ENCODE measurements at regions not wholly inside any gene's neighbourhood (a gene's known extent, or its start where the extent isn't known, plus 50 kb on each side); places are given as distances from the start of the nearest gene placed in this dataset.
"Not testable (repeated sequence)": the region's sequence is repeated elsewhere in the genome, so short reads cannot be mapped to it uniquely, and the experiment has no call there.

DNA sequence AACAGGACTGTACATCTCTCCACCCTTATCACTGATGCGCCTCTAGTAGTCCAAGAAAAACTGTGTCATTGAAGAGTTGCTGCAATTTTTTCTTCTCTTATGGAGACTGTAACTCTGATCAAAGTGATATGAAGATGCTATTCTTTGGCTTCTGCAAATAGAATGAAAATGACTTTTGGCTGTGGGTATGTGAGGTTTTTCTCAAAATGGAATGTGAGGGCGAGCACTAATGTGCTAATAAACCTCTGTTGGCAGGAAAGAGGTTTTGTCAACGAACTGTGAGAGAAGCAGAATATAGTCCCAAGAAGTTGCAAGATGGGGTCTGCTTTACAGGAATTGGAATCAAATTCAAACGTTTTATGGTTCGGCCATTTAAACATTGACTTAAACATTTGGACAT is 252.0 kb upstream of the GAS1 start:
- H3K9me3 ChIP-seq: no peaks in the 10 kb centered on the region
- no peak overlapping the region for H3K27ac ChIP-seq (replicated peaks in 1 of 4)
- DNase-seq (ENCODE audit: extremely low spot score): no peak
- WGBS: 83% methylated on average over 5 of the region's 5 CpGs
- no peaks in the 10 kb centered on the region for H3K27me3 ChIP-seq
- TF ChIP-seq EP300 (IDR thresholded peaks at IDR 0.05): no peak
- no peak for TF ChIP-seq POLR2A (IDR thresholded peaks at IDR 0.05; ENCODE audit: low read depth)
- TF ChIP-seq, protein P1, sequence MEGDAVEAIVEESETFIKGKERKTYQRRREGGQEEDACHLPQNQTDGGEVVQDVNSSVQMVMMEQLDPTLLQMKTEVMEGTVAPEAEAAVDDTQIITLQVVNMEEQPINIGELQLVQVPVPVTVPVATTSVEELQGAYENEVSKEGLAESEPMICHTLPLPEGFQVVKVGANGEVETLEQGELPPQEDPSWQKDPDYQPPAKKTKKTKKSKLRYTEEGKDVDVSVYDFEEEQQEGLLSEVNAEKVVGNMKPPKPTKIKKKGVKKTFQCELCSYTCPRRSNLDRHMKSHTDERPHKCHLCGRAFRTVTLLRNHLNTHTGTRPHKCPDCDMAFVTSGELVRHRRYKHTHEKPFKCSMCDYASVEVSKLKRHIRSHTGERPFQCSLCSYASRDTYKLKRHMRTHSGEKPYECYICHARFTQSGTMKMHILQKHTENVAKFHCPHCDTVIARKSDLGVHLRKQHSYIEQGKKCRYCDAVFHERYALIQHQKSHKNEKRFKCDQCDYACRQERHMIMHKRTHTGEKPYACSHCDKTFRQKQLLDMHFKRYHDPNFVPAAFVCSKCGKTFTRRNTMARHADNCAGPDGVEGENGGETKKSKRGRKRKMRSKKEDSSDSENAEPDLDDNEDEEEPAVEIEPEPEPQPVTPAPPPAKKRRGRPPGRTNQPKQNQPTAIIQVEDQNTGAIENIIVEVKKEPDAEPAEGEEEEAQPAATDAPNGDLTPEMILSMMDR (IDR thresholded peaks at IDR 0.05): no peak
- TF ChIP-seq POLR2AphosphoS5 (IDR thresholded peaks at IDR 0.05): no peak
- H3K4me1 ChIP-seq: peaks cover 0 to 6% (median 2%) of the 10 kb centered on the region in 4 donors
- H3K36me3 ChIP-seq: no peaks in the 10 kb centered on the region
- no peak overlapping the region for H3K4me3 ChIP-seq
- intact Hi-C loops (cut with DNase I): no loop called here

DNA sequence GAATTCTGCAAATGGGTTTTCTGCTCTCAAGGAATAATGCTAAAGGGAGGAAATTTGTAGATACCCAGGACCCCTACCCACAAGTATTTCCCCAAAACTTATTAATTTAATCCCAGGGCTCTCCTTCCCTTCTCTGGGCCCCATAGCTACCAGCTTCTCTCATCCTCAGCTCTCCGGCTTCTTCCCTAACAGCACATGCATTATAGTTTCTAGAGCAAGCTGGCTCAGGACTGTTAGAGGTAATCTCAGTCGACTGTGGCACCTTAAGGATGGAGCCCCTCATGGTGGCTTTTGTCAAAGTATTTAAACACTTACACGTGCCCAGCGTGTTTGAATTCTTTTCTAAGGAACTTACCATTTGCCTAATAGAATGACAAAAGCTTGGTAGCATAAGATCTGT is 252.5 kb upstream of the GAS1 start:
- TF ChIP-seq, protein P1 (IDR thresholded peaks at IDR 0.05): no peak
- TF ChIP-seq POLR2A (IDR thresholded peaks at IDR 0.05; ENCODE audit: low read depth): no peak
- TF ChIP-seq EP300 (IDR thresholded peaks at IDR 0.05): no peak
- TF ChIP-seq POLR2AphosphoS5 (IDR thresholded peaks at IDR 0.05): no peak
- WGBS: 94% methylated on average over 4 of the region's 4 CpGs
- H3K27ac ChIP-seq (replicated peaks in 1 of 4): no peak overlapping the region
- peaks cover 0 to 6% (median 0%) of the 10 kb centered on the region in 4 donors for H3K4me1 ChIP-seq
- H3K36me3 ChIP-seq: no peaks in the 10 kb centered on the region
- no peaks in the 10 kb centered on the region for H3K9me3 ChIP-seq
- no peak overlapping the region for H3K4me3 ChIP-seq
- no peaks in the 10 kb centered on the region for H3K27me3 ChIP-seq
- DNase-seq (ENCODE audit: extremely low spot score): no peak
- intact Hi-C loops (cut with DNase I): no loop called here

GRCh38 chr9:87201351-87201751 is 254.0 kb upstream of the GAS1 start:
- intact Hi-C loops (cut with DNase I): no loop called here
- Histone ChIP-seq H3K4me3 (no peak overlapping the region), H3K27ac (replicated peaks in 1 of 4) (no peak overlapping the region), H3K9me3 (no peaks in the 10 kb centered on the region), H3K27me3 (no peaks in the 10 kb centered on the region), H3K36me3 (no peaks in the 10 kb centered on the region), H3K4me1 (peaks cover 0 to 6% (median 0%) of the 10 kb centered on the region in 4 donors)
- 31% methylated on average over 4 of the region's 4 CpGs for WGBS
- TF ChIP-seq POLR2AphosphoS5 (IDR thresholded peaks at IDR 0.05) (no peak), EP300 (IDR thresholded peaks at IDR 0.05) (no peak), POLR2A (IDR thresholded peaks at IDR 0.05; ENCODE audit: low read depth) (no peak)
- DNase-seq (ENCODE audit: extremely low spot score): no peak

- TF ChIP-seq POLR2AphosphoS5 (IDR thresholded peaks at IDR 0.05) (no peak), POLR2A (IDR thresholded peaks at IDR 0.05; ENCODE audit: low read depth) (no peak), EP300 (IDR thresholded peaks at IDR 0.05) (no peak)
- TF ChIP-seq, protein P1 (IDR thresholded peaks at IDR 0.05): no peak
- peaks cover 0 to 6% (median 0%) of the 10 kb centered on the region in 4 donors for H3K4me1 ChIP-seq
- no peak for DNase-seq (ENCODE audit: extremely low spot score)
- 81% methylated on average over 7 of the region's 7 CpGs for WGBS
- H3K27ac ChIP-seq (replicated peaks in 1 of 4): no peak overlapping the region
- no peak overlapping the region for H3K4me3 ChIP-seq
- no peaks in the 10 kb centered on the region for H3K27me3 ChIP-seq
- no peaks in the 10 kb centered on the region for H3K36me3 ChIP-seq
- H3K9me3 ChIP-seq: no peaks in the 10 kb centered on the region
- intact Hi-C loops (cut with DNase I): no loop called here
These were observed 258.9 kb upstream of the GAS1 start for GRCh38 chr9:87206064-87206661.

- H3K27me3 ChIP-seq; intact Hi-C loops (cut with DNase I); H3K9me3 ChIP-seq; H3K4me3 ChIP-seq; H3K36me3 ChIP-seq; DNase-seq (ENCODE audit: extremely low spot score); H3K27ac ChIP-seq (replicated peaks in 1 of 4); H3K4me1 ChIP-seq: not testable (repeated sequence)
- WGBS: 93% methylated on average over 3 of the region's 3 CpGs
These were observed 263.4 kb upstream of the GAS1 start for GRCh38 chr9:87210658-87211057.

GRCh38 chr9:87211669-87212068 is 264.4 kb upstream of the GAS1 start:
- Histone ChIP-seq H3K27me3 (no peaks in the 10 kb centered on the region), H3K9me3 (no peaks in the 10 kb centered on the region), H3K4me3 (no peak overlapping the region), H3K27ac (replicated peaks in 1 of 4) (no peak overlapping the region), H3K36me3 (no peaks in the 10 kb centered on the region), H3K4me1 (peaks cover 0 to 5% (median 0%) of the 10 kb centered on the region in 4 donors)
- WGBS: 98% methylated on average over 2 of the region's 2 CpGs
- DNase-seq (ENCODE audit: extremely low spot score): no peak
- intact Hi-C loops (cut with DNase I): no loop called here
- no peak for TF ChIP-seq POLR2A (IDR thresholded peaks at IDR 0.05; ENCODE audit: low read depth)
- no peak for TF ChIP-seq EP300 (IDR thresholded peaks at IDR 0.05)
- no peak for TF ChIP-seq POLR2AphosphoS5 (IDR thresholded peaks at IDR 0.05)
- TF ChIP-seq, protein P1 (IDR thresholded peaks at IDR 0.05): no peak

Data from esophagus muscularis mucosa (tissue), 4 donors.